Prostate gland (tissue), 2 donors: ENCODE measurements at regions not wholly inside any gene's neighbourhood (a gene's known extent, or its start where the extent isn't known, plus 50 kb on each side); places are given as distances from the start of the nearest gene placed in this dataset.

Experiments
- POLR2AphosphoS5 ChIP-seq: sonication (generic); formaldehyde crosslinking; IDR thresholded peaks from one replicate; pipeline ENCODE4 v1.6.1; 2017; ENCODE audit warnings: antibody characterized with exemption
- TF ChIP-seq, protein P1 (sequence below), 4 experiments: fragments of 200-600 bp in 2 of 4; fragments of 450-650 bp in 2 of 4; sonication (generic) in 2 of 4; IDR thresholded peaks; 1 replicate in 3 of 4; 2 replicates in 1 of 4; pipeline ENCODE4 v1.5.1; 2016 to 2019; ENCODE audit warnings: antibody characterized with exemption in 4 of 4, mild to moderate bottlenecking in 2 of 4, moderate library complexity in 2 of 4

DNA sequence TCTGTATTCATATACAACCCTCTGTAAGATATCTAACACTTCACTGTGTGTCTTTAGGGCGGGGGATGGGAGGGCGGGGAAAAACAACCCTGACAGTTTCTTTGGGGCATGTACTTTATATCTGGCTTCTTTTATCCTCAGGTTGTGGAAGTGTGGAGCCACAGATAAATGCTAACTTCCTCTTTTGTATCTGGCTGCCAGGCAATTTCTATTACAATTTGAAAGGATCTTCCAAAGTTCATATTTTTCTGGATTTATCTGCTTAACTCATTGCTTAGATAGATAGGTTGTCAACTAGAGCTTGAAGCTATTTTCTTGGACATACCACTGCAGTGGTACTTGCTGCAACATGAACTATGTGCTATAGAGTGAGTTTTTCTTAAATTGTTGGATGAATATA, 393.0 kb downstream of the LMO7 start:
- no peak for TF ChIP-seq POLR2AphosphoS5
- TF ChIP-seq, protein P1, sequence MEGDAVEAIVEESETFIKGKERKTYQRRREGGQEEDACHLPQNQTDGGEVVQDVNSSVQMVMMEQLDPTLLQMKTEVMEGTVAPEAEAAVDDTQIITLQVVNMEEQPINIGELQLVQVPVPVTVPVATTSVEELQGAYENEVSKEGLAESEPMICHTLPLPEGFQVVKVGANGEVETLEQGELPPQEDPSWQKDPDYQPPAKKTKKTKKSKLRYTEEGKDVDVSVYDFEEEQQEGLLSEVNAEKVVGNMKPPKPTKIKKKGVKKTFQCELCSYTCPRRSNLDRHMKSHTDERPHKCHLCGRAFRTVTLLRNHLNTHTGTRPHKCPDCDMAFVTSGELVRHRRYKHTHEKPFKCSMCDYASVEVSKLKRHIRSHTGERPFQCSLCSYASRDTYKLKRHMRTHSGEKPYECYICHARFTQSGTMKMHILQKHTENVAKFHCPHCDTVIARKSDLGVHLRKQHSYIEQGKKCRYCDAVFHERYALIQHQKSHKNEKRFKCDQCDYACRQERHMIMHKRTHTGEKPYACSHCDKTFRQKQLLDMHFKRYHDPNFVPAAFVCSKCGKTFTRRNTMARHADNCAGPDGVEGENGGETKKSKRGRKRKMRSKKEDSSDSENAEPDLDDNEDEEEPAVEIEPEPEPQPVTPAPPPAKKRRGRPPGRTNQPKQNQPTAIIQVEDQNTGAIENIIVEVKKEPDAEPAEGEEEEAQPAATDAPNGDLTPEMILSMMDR (IDR thresholded peaks at IDR 0.05): no peak
